Erythroblast (primary cell): ENCODE measurements at regions not wholly inside any gene's neighbourhood (a gene's known extent, or its start where the extent isn't known, plus 50 kb on each side); places are given as distances from the start of the nearest gene placed in this dataset.

Source experiments
- GATA1 ChIP-seq: IDR thresholded peaks from 2 replicates; pipeline ENCODE4 v1.6.1; 2011; ENCODE audit warnings: low read depth, mild to moderate bottlenecking, control low read depth, low read length, moderate library complexity
- POLR2A ChIP-seq: IDR thresholded peaks from 2 replicates; pipeline ENCODE4 v1.6.1; 2011; ENCODE audit warnings: mild to moderate bottlenecking, low read length

- TF ChIP-seq POLR2A (no peak), GATA1 (no peak)
Observed at GRCh38 chr15:70149667-70150404, 52.1 kb upstream of the TLE3 start.
